ENCODE measurements at regions not wholly inside any gene's neighbourhood (a gene's known extent, or its start where the extent isn't known, plus 50 kb on each side); places are given as distances from the start of the nearest gene placed in this dataset.

- no peak overlapping the region for H3K27ac Mint-ChIP-seq
- H3K9me3 Mint-ChIP-seq = no peaks in the 10 kb centered on the region
- no peak overlapping the region for H3K27ac ChIP-seq (ENCODE audit: low read length)
- H3K27me3 ChIP-seq (replicated peaks in 1 of 2; ENCODE audit: control insufficient read depth in 2 of 2, extremely low read depth in 1 of 2, insufficient read depth in 2 of 2, low read length in 1 of 2) = no peaks in the 10 kb centered on the region
- POLR2A ChIA-PET = no interaction called here
- no peaks in the 10 kb centered on the region for H3K9me3 ChIP-seq
- H3K36me3 Mint-ChIP-seq = no peaks in the 10 kb centered on the region
- WGBS (ENCODE audit: insufficient coverage) = 97% methylated on average over 12 of the region's 12 CpGs
- no peak overlapping the region for H3K4me3 Mint-ChIP-seq
- DNase-seq (no peak), ATAC-seq (replicated peaks in 1 of 4) (no peak)
- CTCF ChIA-PET = no interaction called here
- H3K27me3 Mint-ChIP-seq = peaks cover 0 to 3% of the 10 kb centered on the region in 2 donors
- no peaks in the 10 kb centered on the region for H3K4me1 ChIP-seq (ENCODE audit: control insufficient read depth in 1 of 2, extremely low read depth in 1 of 2, insufficient read depth in 2 of 2, low read length in 2 of 2)
- no peaks in the 10 kb centered on the region for H3K36me3 ChIP-seq (ENCODE audit: control insufficient read depth in 2 of 2, extremely low read depth in 1 of 2, insufficient read depth in 1 of 2, low read length in 1 of 2)
- H3K4me1 Mint-ChIP-seq = no peaks in the 10 kb centered on the region
- H3K4me3 ChIP-seq (ENCODE audit: control insufficient read depth in 1 of 2, extremely low read depth in 1 of 2, low read length in 1 of 2) = no peak overlapping the region
These were observed 124.0 kb upstream of the ERG start for GRCh38 chr21:38622081-38622826.

GRCh38 chr21:38622827-38623209 is 124.5 kb upstream of the ERG start:
- ChIA-PET CTCF (no interaction called here), POLR2A (no interaction called here)
- Mint-ChIP-seq H3K27me3 (no peaks in the 10 kb centered on the region), H3K36me3 (no peaks in the 10 kb centered on the region), H3K27ac (no peak overlapping the region), H3K4me3 (no peak overlapping the region), H3K9me3 (no peaks in the 10 kb centered on the region), H3K4me1 (no peaks in the 10 kb centered on the region)
- ATAC-seq (replicated peaks in 1 of 4) = no peak
- H3K9me3 ChIP-seq = no peaks in the 10 kb centered on the region
- no peaks in the 10 kb centered on the region for H3K27me3 ChIP-seq (replicated peaks in 1 of 2; ENCODE audit: control insufficient read depth in 2 of 2, extremely low read depth in 1 of 2, insufficient read depth in 2 of 2, low read length in 1 of 2)
- H3K4me3 ChIP-seq (ENCODE audit: control insufficient read depth in 1 of 2, extremely low read depth in 1 of 2, low read length in 1 of 2) = no peak overlapping the region
- no peaks in the 10 kb centered on the region for H3K4me1 ChIP-seq (ENCODE audit: control insufficient read depth in 1 of 2, extremely low read depth in 1 of 2, insufficient read depth in 2 of 2, low read length in 2 of 2)
- no peaks in the 10 kb centered on the region for H3K36me3 ChIP-seq (ENCODE audit: control insufficient read depth in 2 of 2, extremely low read depth in 1 of 2, insufficient read depth in 1 of 2, low read length in 1 of 2)
- DNase-seq = no peak
- 46% methylated on average over 2 of the region's 2 CpGs for WGBS (ENCODE audit: insufficient coverage)
- no peak overlapping the region for H3K27ac ChIP-seq (ENCODE audit: low read length)

GRCh38 chr21:38623552-38623951 is 125.3 kb upstream of the ERG start:
- DNase-seq (no peak), ATAC-seq (replicated peaks in 1 of 4) (no peak)
- WGBS (ENCODE audit: insufficient coverage) = 71% methylated on average over 1 of the region's 4 CpGs
- Mint-ChIP-seq H3K27me3 (no peaks in the 10 kb centered on the region), H3K27ac (no peak overlapping the region), H3K36me3 (no peaks in the 10 kb centered on the region), H3K4me3 (no peak overlapping the region), H3K9me3 (no peaks in the 10 kb centered on the region), H3K4me1 (no peaks in the 10 kb centered on the region)
- POLR2A ChIA-PET = no interaction called here
- Histone ChIP-seq H3K9me3 (no peaks in the 10 kb centered on the region), H3K36me3 (ENCODE audit: control insufficient read depth in 2 of 2, extremely low read depth in 1 of 2, insufficient read depth in 1 of 2, low read length in 1 of 2) (no peaks in the 10 kb centered on the region), H3K27me3 (replicated peaks in 1 of 2; ENCODE audit: control insufficient read depth in 2 of 2, extremely low read depth in 1 of 2, insufficient read depth in 2 of 2, low read length in 1 of 2) (no peaks in the 10 kb centered on the region), H3K4me1 (ENCODE audit: control insufficient read depth in 1 of 2, extremely low read depth in 1 of 2, insufficient read depth in 2 of 2, low read length in 2 of 2) (no peaks in the 10 kb centered on the region), H3K4me3 (ENCODE audit: control insufficient read depth in 1 of 2, extremely low read depth in 1 of 2, low read length in 1 of 2) (no peak overlapping the region), H3K27ac (ENCODE audit: low read length) (no peak overlapping the region)
- CTCF ChIA-PET = no interaction called here

GRCh38 chr21:38625000-38625399 is 126.7 kb upstream of the ERG start:
- Histone ChIP-seq H3K27me3 (replicated peaks in 1 of 2; ENCODE audit: control insufficient read depth in 2 of 2, extremely low read depth in 1 of 2, insufficient read depth in 2 of 2, low read length in 1 of 2) (no peaks in the 10 kb centered on the region), H3K4me1 (ENCODE audit: control insufficient read depth in 1 of 2, extremely low read depth in 1 of 2, insufficient read depth in 2 of 2, low read length in 2 of 2) (no peaks in the 10 kb centered on the region), H3K4me3 (ENCODE audit: control insufficient read depth in 1 of 2, extremely low read depth in 1 of 2, low read length in 1 of 2) (no peak overlapping the region), H3K27ac (ENCODE audit: low read length) (no peak overlapping the region), H3K9me3 (no peaks in the 10 kb centered on the region), H3K36me3 (ENCODE audit: control insufficient read depth in 2 of 2, extremely low read depth in 1 of 2, insufficient read depth in 1 of 2, low read length in 1 of 2) (no peaks in the 10 kb centered on the region)
- Mint-ChIP-seq H3K4me3 (no peak overlapping the region), H3K9me3 (peaks cover 3 to 4% (median 4%) of the 10 kb centered on the region in 3 donors), H3K4me1 (no peaks in the 10 kb centered on the region), H3K27ac (no peak overlapping the region), H3K27me3 (no peaks in the 10 kb centered on the region), H3K36me3 (no peaks in the 10 kb centered on the region)
- POLR2A ChIA-PET = no interaction called here
- no peak for DNase-seq
- WGBS (ENCODE audit: insufficient coverage) = no CpG with 5 or more reads among the region's 1 CpG
- CTCF ChIA-PET = interaction anchor here in 1 of 2 donors (0.7 kb wide), 1 partner anchor 182 kb away, joined by 9 read pairs; no protein-coding TSS in a partner anchor
- no peak for ATAC-seq (replicated peaks in 1 of 4)

GRCh38 chr21:38626306-38626705 is 128.0 kb upstream of the ERG start:
- Histone ChIP-seq H3K4me3 (ENCODE audit: control insufficient read depth in 1 of 2, extremely low read depth in 1 of 2, low read length in 1 of 2) (no peak overlapping the region), H3K4me1 (ENCODE audit: control insufficient read depth in 1 of 2, extremely low read depth in 1 of 2, insufficient read depth in 2 of 2, low read length in 2 of 2) (no peaks in the 10 kb centered on the region), H3K27me3 (replicated peaks in 1 of 2; ENCODE audit: control insufficient read depth in 2 of 2, extremely low read depth in 1 of 2, insufficient read depth in 2 of 2, low read length in 1 of 2) (no peaks in the 10 kb centered on the region), H3K27ac (ENCODE audit: low read length) (no peak overlapping the region), H3K9me3 (no peaks in the 10 kb centered on the region), H3K36me3 (ENCODE audit: control insufficient read depth in 2 of 2, extremely low read depth in 1 of 2, insufficient read depth in 1 of 2, low read length in 1 of 2) (no peaks in the 10 kb centered on the region)
- ChIA-PET CTCF (no interaction called here), POLR2A (no interaction called here)
- 88% methylated on average over 1 of the region's 3 CpGs for WGBS (ENCODE audit: insufficient coverage)
- no peaks in the 10 kb centered on the region for H3K36me3 Mint-ChIP-seq
- DNase-seq (no peak), ATAC-seq (replicated peaks in 1 of 4) (no peak)
- peaks cover 3 to 9% (median 8%) of the 10 kb centered on the region in 3 donors for H3K9me3 Mint-ChIP-seq
- peaks cover 0 to 3% of the 10 kb centered on the region in 2 donors for H3K27me3 Mint-ChIP-seq
- H3K27ac Mint-ChIP-seq = no peak overlapping the region
- no peaks in the 10 kb centered on the region for H3K4me1 Mint-ChIP-seq
- H3K4me3 Mint-ChIP-seq = no peak overlapping the region

GRCh38 chr21:38628349-38628748 is 130.1 kb upstream of the ERG start:
- H3K36me3 Mint-ChIP-seq = no peaks in the 10 kb centered on the region
- H3K4me3 Mint-ChIP-seq = no peak overlapping the region
- no CpG with 5 or more reads among the region's 3 CpGs for whole genome bisulfite sequencing (ENCODE audit: insufficient coverage)
- Histone ChIP-seq H3K4me1 (ENCODE audit: control insufficient read depth in 1 of 2, extremely low read depth in 1 of 2, insufficient read depth in 2 of 2, low read length in 2 of 2) (no peaks in the 10 kb centered on the region), H3K36me3 (ENCODE audit: control insufficient read depth in 2 of 2, extremely low read depth in 1 of 2, insufficient read depth in 1 of 2, low read length in 1 of 2) (no peaks in the 10 kb centered on the region), H3K9me3 (no peaks in the 10 kb centered on the region), H3K4me3 (ENCODE audit: control insufficient read depth in 1 of 2, extremely low read depth in 1 of 2, low read length in 1 of 2) (no peak overlapping the region), H3K27me3 (replicated peaks in 1 of 2; ENCODE audit: control insufficient read depth in 2 of 2, extremely low read depth in 1 of 2, insufficient read depth in 2 of 2, low read length in 1 of 2) (no peaks in the 10 kb centered on the region), H3K27ac (ENCODE audit: low read length) (no peak overlapping the region)
- ATAC-seq (replicated peaks in 1 of 4) (no peak), DNase-seq (no peak)
- H3K27me3 Mint-ChIP-seq = peaks cover 7% of the 10 kb centered on the region in 2 donors
- H3K4me1 Mint-ChIP-seq = no peaks in the 10 kb centered on the region
- ChIA-PET POLR2A (no interaction called here), CTCF (no interaction called here)
- H3K9me3 Mint-ChIP-seq = peaks cover 3 to 11% (median 9%) of the 10 kb centered on the region in 3 donors
- no peak overlapping the region for H3K27ac Mint-ChIP-seq

- Mint-ChIP-seq H3K4me3 (no peak overlapping the region), H3K36me3 (no peaks in the 10 kb centered on the region), H3K27ac (no peak overlapping the region), H3K9me3 (peaks cover 9 to 11% (median 9%) of the 10 kb centered on the region in 3 donors), H3K4me1 (no peaks in the 10 kb centered on the region), H3K27me3 (peaks cover 8 to 11% of the 10 kb centered on the region in 2 donors)
- POLR2A ChIA-PET = no interaction called here
- ATAC-seq (replicated peaks in 1 of 4) = no peak
- 59% methylated on average over 5 of the region's 6 CpGs for WGBS (ENCODE audit: insufficient coverage)
- CTCF ChIA-PET = no interaction called here
- H3K27ac ChIP-seq (ENCODE audit: low read length) = no peak overlapping the region
- H3K36me3 ChIP-seq (ENCODE audit: control insufficient read depth in 2 of 2, extremely low read depth in 1 of 2, insufficient read depth in 1 of 2, low read length in 1 of 2) = no peaks in the 10 kb centered on the region
- H3K9me3 ChIP-seq = no peaks in the 10 kb centered on the region
- H3K4me3 ChIP-seq (ENCODE audit: control insufficient read depth in 1 of 2, extremely low read depth in 1 of 2, low read length in 1 of 2) = no peak overlapping the region
- no peaks in the 10 kb centered on the region for H3K27me3 ChIP-seq (replicated peaks in 1 of 2; ENCODE audit: control insufficient read depth in 2 of 2, extremely low read depth in 1 of 2, insufficient read depth in 2 of 2, low read length in 1 of 2)
- no peak for DNase-seq
- H3K4me1 ChIP-seq (ENCODE audit: control insufficient read depth in 1 of 2, extremely low read depth in 1 of 2, insufficient read depth in 2 of 2, low read length in 2 of 2) = no peaks in the 10 kb centered on the region
These were observed 132.9 kb upstream of the ERG start for GRCh38 chr21:38631206-38631605.
